GM21737 (cell line): ENCODE measurements at regions not wholly inside any gene's neighbourhood (a gene's known extent, or its start where the extent isn't known, plus 50 kb on each side); places are given as distances from the start of the nearest gene placed in this dataset.

ENCODE experiments used
- ATAC-seq: cut with Tn5 transposase; IDR thresholded peaks from one replicate; pipeline ENCODE4 v1.9.1; 2021; ENCODE audit warnings: mild to moderate bottlenecking, moderate library complexity; ENCODE audit not compliant: unreplicated experiment

DNA sequence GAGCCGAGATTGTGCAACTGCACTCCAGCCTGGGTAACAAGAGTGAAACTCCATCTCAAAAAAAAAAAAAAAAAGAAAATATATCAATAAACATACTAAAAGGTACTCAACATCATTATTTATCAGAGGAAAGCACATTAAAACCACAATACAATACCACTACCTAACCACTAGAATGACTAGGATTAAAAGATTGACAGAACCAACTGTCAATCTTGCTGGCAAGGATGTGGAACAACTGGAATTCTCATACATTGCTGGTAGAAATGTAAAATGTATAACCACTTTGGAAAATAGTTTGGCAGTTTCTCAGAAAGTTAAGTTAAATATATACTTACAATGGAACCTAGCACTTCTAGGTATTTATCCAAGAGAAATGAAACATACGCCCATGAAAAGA is 88.6 kb downstream of the B3GNT2 start:
- no peak for ATAC-seq

- ATAC-seq: no peak
Observed at GRCh38 chr2:62283147-62283546, 87.2 kb downstream of the B3GNT2 start.

- ATAC-seq: no peak
Observed at GRCh38 chr2:62281663-62282062, 85.7 kb downstream of the B3GNT2 start.

GRCh38 chr2:62277688-62278087 is 81.8 kb downstream of the B3GNT2 start:
- no peak for ATAC-seq
